BJ (cell line): ENCODE measurements at regions not wholly inside any gene's neighbourhood (a gene's known extent, or its start where the extent isn't known, plus 50 kb on each side); places are given as distances from the start of the nearest gene placed in this dataset.

ENCODE experiments used
- CTCF ChIA-PET: fragments of 350-600 bp; formaldehyde crosslinking; extraction: SDS; loops from one replicate; lab custom pipeline; 2021; ENCODE audit warnings: antibody characterized with exemption, inconsistent platforms; lab: Yijun Ruan, JAX
- POLR2A ChIA-PET: fragments of 300-600 bp; sonication (Branson Sonifier 250); formaldehyde crosslinking; extraction: SDS; loops from one replicate; lab custom pipeline; 2021; ENCODE audit warnings: antibody characterized with exemption; lab: Charles Lee
- DNase-seq: peaks from one replicate; pipeline ENCODE4 v3.0.0-alpha.2; 2011; ENCODE audit warnings: low read depth
- H3K27me3 ChIP-seq: 2 replicates; pipeline ENCODE4 v1.6.0; 2011; ENCODE audit warnings: low read length; ENCODE audit not compliant: control insufficient read depth, insufficient read depth
- H3K36me3 ChIP-seq: 2 replicates; pipeline ENCODE4 v1.5.1; 2011; ENCODE audit warnings: low read length; ENCODE audit not compliant: control insufficient read depth, insufficient read depth
- H3K4me3 ChIP-seq: 2 replicates; pipeline ENCODE4 v1.5.1; 2011; ENCODE audit warnings: low read depth, mild to moderate bottlenecking, control low read depth, low read length
- TF ChIP-seq, protein P1 (sequence below): IDR thresholded peaks from 2 replicates; pipeline ENCODE4 v1.5.1; 2011; ENCODE audit warnings: low read depth, mild to moderate bottlenecking, control low read depth, inconsistent platforms, low read length, moderate library complexity; ENCODE audit not compliant: insufficient read depth

DNA sequence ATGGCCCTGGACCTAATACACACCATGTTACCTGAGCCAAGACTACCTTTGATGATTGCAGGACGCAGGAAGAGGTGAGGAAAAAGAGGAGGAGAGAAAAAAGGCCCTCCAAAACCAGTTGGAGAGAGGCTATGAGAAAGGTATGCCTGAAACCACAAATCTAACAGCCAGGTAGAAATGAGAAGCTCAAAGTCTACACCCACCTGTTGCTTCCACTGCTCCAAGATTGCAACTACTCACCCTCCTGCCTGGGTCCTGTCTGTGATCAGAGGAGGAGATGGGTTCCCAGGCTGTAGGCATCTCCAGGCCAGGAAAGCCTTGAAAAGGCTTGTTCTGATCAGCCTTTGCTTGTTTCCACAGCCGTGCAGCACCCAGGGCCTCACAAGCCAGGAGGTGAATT, 307.8 kb upstream of the USP24 start:
- TF ChIP-seq, protein P1, sequence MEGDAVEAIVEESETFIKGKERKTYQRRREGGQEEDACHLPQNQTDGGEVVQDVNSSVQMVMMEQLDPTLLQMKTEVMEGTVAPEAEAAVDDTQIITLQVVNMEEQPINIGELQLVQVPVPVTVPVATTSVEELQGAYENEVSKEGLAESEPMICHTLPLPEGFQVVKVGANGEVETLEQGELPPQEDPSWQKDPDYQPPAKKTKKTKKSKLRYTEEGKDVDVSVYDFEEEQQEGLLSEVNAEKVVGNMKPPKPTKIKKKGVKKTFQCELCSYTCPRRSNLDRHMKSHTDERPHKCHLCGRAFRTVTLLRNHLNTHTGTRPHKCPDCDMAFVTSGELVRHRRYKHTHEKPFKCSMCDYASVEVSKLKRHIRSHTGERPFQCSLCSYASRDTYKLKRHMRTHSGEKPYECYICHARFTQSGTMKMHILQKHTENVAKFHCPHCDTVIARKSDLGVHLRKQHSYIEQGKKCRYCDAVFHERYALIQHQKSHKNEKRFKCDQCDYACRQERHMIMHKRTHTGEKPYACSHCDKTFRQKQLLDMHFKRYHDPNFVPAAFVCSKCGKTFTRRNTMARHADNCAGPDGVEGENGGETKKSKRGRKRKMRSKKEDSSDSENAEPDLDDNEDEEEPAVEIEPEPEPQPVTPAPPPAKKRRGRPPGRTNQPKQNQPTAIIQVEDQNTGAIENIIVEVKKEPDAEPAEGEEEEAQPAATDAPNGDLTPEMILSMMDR: no peak
- ChIA-PET CTCF (interaction anchor here (0.6 to 1.9 kb wide), 3 partner anchors 9 to 108 kb away, joined by 3 to 9 read pairs (median 3); no protein-coding TSS in a partner anchor), POLR2A (no interaction called here)
- H3K27me3 ChIP-seq: no peaks in the 10 kb centered on the region
- no peak overlapping the region for H3K4me3 ChIP-seq
- no peaks in the 10 kb centered on the region for H3K36me3 ChIP-seq
- DNase-seq: no peak

DNA sequence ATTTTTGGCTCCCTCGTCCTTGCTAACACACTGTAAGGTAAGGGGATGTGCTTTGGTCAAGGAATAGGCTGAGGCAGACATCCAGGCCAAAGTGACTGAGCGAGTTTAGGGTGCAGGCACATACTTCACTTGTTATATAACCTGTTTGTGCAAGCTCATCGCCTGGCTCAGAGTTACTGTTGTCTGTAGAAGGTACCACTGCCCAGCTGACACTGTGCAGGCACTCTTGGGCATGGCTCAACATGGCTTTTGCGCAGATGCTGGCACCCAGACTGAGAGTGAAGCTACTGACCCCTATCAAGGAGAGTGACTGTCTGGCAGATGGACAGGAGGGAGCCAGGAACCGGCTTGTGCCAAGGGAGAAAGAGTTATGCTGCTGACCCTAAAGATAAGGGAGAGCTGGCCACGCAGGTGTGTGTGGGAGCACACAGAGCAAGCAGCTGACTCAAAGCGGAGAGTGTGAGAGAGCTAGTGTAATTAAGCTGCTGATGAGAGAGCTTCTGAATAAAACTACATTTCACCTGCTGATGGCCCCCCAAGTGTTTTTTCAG, 307.3 kb upstream of the USP24 start:
- TF ChIP-seq, protein P1: no peak
- ChIA-PET CTCF (interaction anchor here (0.6 kb wide), 1 partner anchor 109 kb away, joined by 3 read pairs; no protein-coding TSS in a partner anchor), POLR2A (no interaction called here)
- H3K36me3 ChIP-seq: no peaks in the 10 kb centered on the region
- DNase-seq: no peak
- no peak overlapping the region for H3K4me3 ChIP-seq
- H3K27me3 ChIP-seq: no peaks in the 10 kb centered on the region

DNA sequence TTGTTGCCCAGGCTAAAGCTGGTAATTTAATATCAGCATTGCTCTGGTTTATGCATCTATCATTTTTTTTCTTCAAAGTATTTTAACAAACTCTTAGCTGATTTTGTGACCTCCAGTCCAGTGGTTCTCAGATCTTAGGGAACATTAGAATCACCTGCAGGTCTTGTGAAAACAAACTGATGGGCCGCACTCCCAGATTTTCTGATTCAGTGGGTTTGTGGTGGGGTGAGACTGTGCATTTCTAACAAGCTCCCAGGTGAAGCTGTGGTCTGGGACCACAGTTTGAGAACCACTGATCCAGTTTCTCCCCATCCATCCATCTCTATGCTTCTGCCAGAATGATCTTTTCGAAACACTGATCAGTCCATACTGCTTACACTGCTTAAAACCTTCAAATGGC, 305.7 kb upstream of the USP24 start:
- H3K27me3 ChIP-seq: no peaks in the 10 kb centered on the region
- DNase-seq: no peak
- CTCF ChIA-PET: interaction anchor here (1.0 to 1.5 kb wide), 3 partner anchors 16 to 145 kb away, joined by 3 read pairs; no protein-coding TSS in a partner anchor
- TF ChIP-seq, protein P1: no peak
- no peaks in the 10 kb centered on the region for H3K36me3 ChIP-seq
- POLR2A ChIA-PET: no interaction called here
- H3K4me3 ChIP-seq: no peak overlapping the region

DNA sequence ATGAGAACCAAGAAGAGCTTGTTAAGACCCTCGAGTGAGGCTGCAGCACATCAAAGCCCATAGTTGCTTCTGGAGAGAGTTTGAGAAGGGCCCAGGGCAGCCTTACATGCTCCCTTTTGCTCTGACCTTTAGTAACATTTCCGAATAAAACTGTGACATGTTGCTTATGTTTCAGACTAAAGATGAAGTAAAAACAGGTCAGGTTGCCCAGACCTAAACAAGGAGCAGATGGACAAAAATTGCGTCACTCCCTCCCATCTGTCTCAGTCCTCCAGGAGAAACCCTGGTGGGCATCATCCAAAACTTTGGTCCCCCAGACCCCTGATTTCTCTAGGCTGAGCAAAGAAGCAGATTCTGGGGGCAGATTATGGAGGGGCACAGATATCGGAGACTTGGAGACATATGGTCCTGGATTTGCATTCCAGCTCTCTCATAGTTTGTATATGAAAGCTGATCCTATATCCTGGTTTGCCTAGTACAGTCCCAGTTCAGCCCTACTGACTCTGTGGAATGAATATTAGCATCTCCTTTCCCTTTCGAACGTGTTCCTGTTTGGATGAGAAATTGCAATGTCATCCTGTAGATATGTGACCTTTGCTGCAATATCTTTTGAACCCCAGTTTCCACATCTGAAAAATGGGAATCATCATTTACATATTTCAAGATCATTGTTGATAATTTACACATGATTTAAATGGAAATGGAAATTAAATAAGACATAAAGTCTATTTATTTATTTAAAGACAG, 304.9 kb upstream of the USP24 start:
- ChIA-PET CTCF (interaction anchor here (1.0 to 1.5 kb wide), 4 partner anchors 10 to 144 kb away, joined by 3 read pairs; no protein-coding TSS in a partner anchor), POLR2A (no interaction called here)
- TF ChIP-seq, protein P1: no peak
- H3K4me3 ChIP-seq: no peak overlapping the region
- DNase-seq: no peak
- H3K36me3 ChIP-seq: no peaks in the 10 kb centered on the region
- H3K27me3 ChIP-seq: no peaks in the 10 kb centered on the region

DNA sequence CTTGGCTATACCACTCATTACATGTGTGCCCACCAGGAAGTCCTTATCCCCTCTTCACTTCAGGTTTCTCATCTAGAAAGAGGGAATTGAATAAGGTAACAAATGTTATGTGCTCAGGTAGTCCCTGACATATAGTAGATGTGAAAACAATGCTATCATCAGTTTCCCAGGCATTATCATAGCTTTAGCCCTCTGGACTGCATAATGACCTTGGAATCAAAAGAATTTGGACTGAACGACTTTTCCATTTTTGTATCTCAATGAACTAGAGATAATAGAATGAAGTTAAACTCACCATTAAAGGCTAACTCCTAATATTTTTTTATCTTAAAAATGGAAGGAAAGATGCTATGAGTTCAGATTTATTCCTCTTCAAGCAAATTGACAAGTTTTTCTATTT, 304.1 kb upstream of the USP24 start:
- Histone ChIP-seq H3K36me3 (no peaks in the 10 kb centered on the region), H3K27me3 (no peaks in the 10 kb centered on the region), H3K4me3 (no peak overlapping the region)
- ChIA-PET POLR2A (no interaction called here), CTCF (interaction anchor here (1.5 kb wide), 1 partner anchor 9 kb away, joined by 3 read pairs; no protein-coding TSS in a partner anchor)
- no peak for DNase-seq
- TF ChIP-seq, protein P1: no peak
